GM12878 (cell line): ENCODE measurements at regions not wholly inside any gene's neighbourhood (a gene's known extent, or its start where the extent isn't known, plus 50 kb on each side); places are given as distances from the start of the nearest gene placed in this dataset.

ENCODE experiments used
- ATAC-seq: fragments of 200-7000 bp; cut with Tn5 transposase; 3 replicates; pipeline ENCODE4 v1.9.1; 2020; ENCODE audit warnings: mild to moderate bottlenecking, moderate library complexity
- BruUV-seq: library from RNA; stranded (reverse); fragments of 400-500 nt; replicated peaks from 2 replicates; lab custom pipeline; 2021; lab: Mats Ljungman, UMichigan
- CTCF ChIA-PET: fragments of 300-600 bp; sonication (Branson Sonifier 250); formaldehyde crosslinking; extraction: SDS; loops from one replicate; lab custom pipeline; 2021; ENCODE audit warnings: inconsistent platforms; lab: Yijun Ruan, JAX
- POLR2A ChIA-PET: fragments of 350-600 bp; formaldehyde crosslinking; extraction: SDS; loops from one replicate; lab custom pipeline; 2021; ENCODE audit warnings: inconsistent platforms; lab: Charles Lee
- RAD21 ChIA-PET: fragments of 300-600 bp; sonication (Branson Sonifier 250); formaldehyde crosslinking; loops from one replicate; lab custom pipeline; 2023; ENCODE audit warnings: antibody characterized with exemption; ENCODE audit not compliant: unreplicated experiment; lab: Charles Lee
- SMC1A ChIA-PET: fragments of 300-600 bp; sonication (Branson Sonifier 250); formaldehyde crosslinking; loops from one replicate; lab custom pipeline; 2023; ENCODE audit not compliant: unreplicated experiment, uncharacterized antibody; lab: Charles Lee
- DNase-seq: peaks from one replicate; pipeline ENCODE4 v3.0.0-alpha.2; 2011; ENCODE audit warnings: low read depth, low spot score
- FAIRE-seq: peaks from 3 replicates; lab custom pipeline; 2011; peaks lifted over from hg19 to GRCh38; lab: Jason Lieb, UNC
- H2AFZ ChIP-seq: 2 replicates; pipeline ENCODE4 v1.6.0; 2011; ENCODE audit warnings: low read depth, low read length, control low read depth; ENCODE audit not compliant: control insufficient read depth
- H3K27ac ChIP-seq: 2 replicates; pipeline ENCODE4 v1.5.1; 2011; ENCODE audit warnings: control low read depth; ENCODE audit not compliant: control insufficient read depth, insufficient read depth
- H3K27me3 ChIP-seq, 2 experiments: replicated peaks in 1 of 2; 2 replicates each; pipeline versions ENCODE4 v1.6.0 to v1.6.1; 2011; ENCODE audit warnings: low read length in 1 of 2; ENCODE audit not compliant: control insufficient read depth in 2 of 2, insufficient read depth in 2 of 2
- H3K36me3 ChIP-seq, 2 experiments: 2 replicates each; pipeline ENCODE4 v1.5.1; 2011; ENCODE audit warnings: low read length in 1 of 2; ENCODE audit not compliant: control insufficient read depth in 2 of 2, insufficient read depth in 2 of 2
- H3K4me1 ChIP-seq: 2 replicates; pipeline ENCODE4 v1.6.1; 2011; ENCODE audit warnings: mild to moderate bottlenecking, low read length, moderate library complexity, mixed read lengths; ENCODE audit not compliant: control insufficient read depth, insufficient read depth
- H3K4me2 ChIP-seq: 2 replicates; pipeline ENCODE4 v1.6.0; 2011; ENCODE audit warnings: control low read depth; ENCODE audit not compliant: control insufficient read depth, insufficient read depth
- H3K4me3 ChIP-seq: fragments of 200-600 bp; sonication (generic); 2 replicates; pipeline ENCODE4 v1.5.1; 2016
- H3K79me2 ChIP-seq: 2 replicates; pipeline ENCODE4 v1.6.0; 2011; ENCODE audit warnings: low read length; ENCODE audit not compliant: control insufficient read depth, insufficient read depth
- H3K9ac ChIP-seq: 2 replicates; pipeline ENCODE4 v1.8.0; 2011; ENCODE audit warnings: low read length, control low read depth, mixed read lengths; ENCODE audit not compliant: control insufficient read depth, insufficient read depth
- H3K9me3 ChIP-seq: replicated peaks from 3 replicates; pipeline ENCODE4 v1.5.1; 2011; ENCODE audit warnings: mild to moderate bottlenecking, low read length; ENCODE audit not compliant: control insufficient read depth, insufficient read depth
- H4K20me1 ChIP-seq: 2 replicates; pipeline ENCODE4 v1.6.0; 2011; ENCODE audit not compliant: control insufficient read depth, insufficient read depth
- ASH2L ChIP-seq: fragments of 300-600, 200-600 bp; sonication (generic); IDR thresholded peaks from 2 replicates; pipeline ENCODE4 v1.6.1; 2017; ENCODE audit warnings: low read depth, mild to moderate bottlenecking, borderline replicate concordance
- BHLHE40 ChIP-seq, 2 experiments: fragments of 450-650 bp in 1 of 2; IDR thresholded peaks; 2 replicates each; pipeline ENCODE4 v1.6.1; 2011 to 2017; ENCODE audit warnings: low read depth in 2 of 2, borderline replicate concordance in 1 of 2, improper control_type of control experiment in 1 of 2, low read length in 1 of 2, mild to moderate bottlenecking in 1 of 2
- CBFB ChIP-seq: IDR thresholded peaks from 2 replicates; pipeline ENCODE4 v1.6.1; 2016; ENCODE audit warnings: antibody characterized with exemption, low read depth
- FOXM1 ChIP-seq: IDR thresholded peaks from 2 replicates; pipeline ENCODE4 v1.6.1; 2012; ENCODE audit warnings: low read depth, mild to moderate bottlenecking, inconsistent platforms, low read length, moderate library complexity
- JUND ChIP-seq: IDR thresholded peaks from 2 replicates; pipeline ENCODE4 v1.6.1; 2012; ENCODE audit warnings: low read depth, mild to moderate bottlenecking, low read length, improper control_type of control experiment, moderate library complexity
- MTA3 ChIP-seq: IDR thresholded peaks from 2 replicates; pipeline ENCODE4 v1.6.1; 2012; ENCODE audit warnings: low read length, inconsistent platforms, borderline replicate concordance
- NRF1 ChIP-seq: conservative IDR thresholded peaks from 2 replicates; pipeline ENCODE4 v1.6.1; 2011; ENCODE audit warnings: mild to moderate bottlenecking, low read depth, low read length, improper control_type of control experiment
- RELA ChIP-seq: fragments of 450-650 bp; IDR thresholded peaks from 2 replicates; pipeline ENCODE4 v1.8.0; 2014; ENCODE audit warnings: borderline replicate concordance; ENCODE audit not compliant: partially characterized antibody
- SIN3A ChIP-seq: IDR thresholded peaks from 2 replicates; pipeline ENCODE4 v1.6.1; 2012; ENCODE audit warnings: low read depth, low read length, improper control_type of control experiment
- SIX5 ChIP-seq: IDR thresholded peaks from 2 replicates; pipeline ENCODE4 v1.6.1; 2011; ENCODE audit warnings: mild to moderate bottlenecking, low read depth, low read length, moderate library complexity; ENCODE audit not compliant: severe bottlenecking
- SKIL ChIP-seq: fragments of 450-650 bp; IDR thresholded peaks from 2 replicates; pipeline ENCODE4 v1.6.1; 2017; ENCODE audit warnings: mild to moderate bottlenecking, low read depth, inconsistent platforms; ENCODE audit not compliant: poor library complexity, severe bottlenecking
- ZBTB33 ChIP-seq: fragments of 450-650 bp; IDR thresholded peaks from 2 replicates; pipeline ENCODE4 v1.6.1; 2017; ENCODE audit warnings: mild to moderate bottlenecking
- ZNF24 ChIP-seq: fragments of 450-650 bp; IDR thresholded peaks from 2 replicates; pipeline ENCODE4 v1.6.1; 2017; ENCODE audit warnings: antibody characterized with exemption, mild to moderate bottlenecking
- ZZZ3 ChIP-seq: IDR thresholded peaks from 2 replicates; pipeline ENCODE4 v1.6.1; 2011; ENCODE audit warnings: low read depth; ENCODE audit not compliant: control insufficient read depth, insufficient read length
- WGBS: methylation state at CpG from one replicate; pipeline ENCODE4 v1.1.6; 2016; ENCODE audit warnings: low lambda C conversion rate; ENCODE audit not compliant: insufficient replicate concordance, insufficient coverage; ENCODE audit errors: missing lambda C conversion rate; 5-methylcytosine and 5-hydroxymethylcytosine counted together
- in situ Hi-C: fragments of 300-500 bp; cut with MboI; formaldehyde crosslinking; loops from 9 replicates; pipeline ENCODE4 v1.14.3; 2018; ENCODE audit warnings: mixed read lengths
- intact Hi-C: fragments of 100-400 bp; cut with micrococcal nuclease; formaldehyde crosslinking; loops from one replicate; pipeline ENCODE4 v1.14.2; 2022; ENCODE audit not compliant: unreplicated experiment

- ChIA-PET POLR2A (no interaction called here), RAD21 (no interaction called here), SMC1A (no interaction called here), CTCF (no interaction called here)
- H3K27ac ChIP-seq: no peak overlapping the region
- no TSS peak for BruUV-seq
- no peak overlapping the region for H2AFZ ChIP-seq
- peaks cover 5 to 13% of the 10 kb centered on the region in 2 experiments for H3K27me3 ChIP-seq
- no peaks in the 10 kb centered on the region for H3K79me2 ChIP-seq
- H3K9ac ChIP-seq: no peak overlapping the region
- WGBS: 18% methylated on average over 2 of the region's 2 CpGs
- H3K4me3 ChIP-seq: no peak overlapping the region
- no peak for DNase-seq
- no peaks in the 10 kb centered on the region for H3K9me3 ChIP-seq
- H4K20me1 ChIP-seq: no peaks in the 10 kb centered on the region
- no peak overlapping the region for H3K4me2 ChIP-seq
- ATAC-seq: no peak
- in situ Hi-C loops (no loop called here), intact Hi-C loops (no loop called here)
- TF ChIP-seq RELA (no peak), ZBTB33 (no peak), ZZZ3 (no peak), FOXM1 (no peak), SIN3A (no peak), BHLHE40 (IDR thresholded peaks at IDR 0.05; ENCODE audit: borderline replicate concordance in 1 of 2, low read depth in 2 of 2, low read length in 1 of 2) (no peak), CBFB (no peak), ASH2L (no peak), ZNF24 (no peak), NRF1 (no peak), JUND (no peak), MTA3 (no peak), SKIL (no peak), SIX5 (no peak)
- FAIRE-seq: no peak
- no peaks in the 10 kb centered on the region for H3K4me1 ChIP-seq
- no peaks in the 10 kb centered on the region for H3K36me3 ChIP-seq
Observed at GRCh38 chr6:108765495-108765894, 82.7 kb upstream of the ARMC2 start.
